ENCODE measurements at regions not wholly inside any gene's neighbourhood (a gene's known extent, or its start where the extent isn't known, plus 50 kb on each side); places are given as distances from the start of the nearest gene placed in this dataset.
"Not testable (repeated sequence)": the region's sequence is repeated elsewhere in the genome, so short reads cannot be mapped to it uniquely, and the experiment has no call there.

DNA sequence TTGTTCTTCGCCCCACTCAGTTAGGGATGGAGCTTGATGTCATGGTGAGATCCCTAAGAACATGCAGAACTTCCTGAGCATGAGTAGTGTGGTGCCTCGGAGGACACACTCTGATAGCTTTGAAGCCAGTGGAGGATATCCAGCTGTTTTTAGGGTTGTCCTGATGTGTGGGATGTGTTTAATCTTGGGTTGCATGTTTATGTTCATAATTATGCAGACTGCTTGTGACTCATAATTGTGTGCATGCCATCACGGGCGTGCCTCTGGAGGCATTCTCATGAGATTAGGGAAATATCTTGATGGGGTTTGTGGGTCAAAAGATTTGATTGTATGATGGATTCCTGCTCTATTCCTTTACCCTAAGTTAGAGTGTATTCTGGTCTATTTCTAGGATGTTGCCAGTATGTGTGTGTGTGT lies 267.4 kb upstream of the PELI2 start:
- peaks cover 31% of the 10 kb centered on the region for H3K4me1 ChIP-seq
- no peak overlapping the region for H3K4me3 ChIP-seq
- H3K27me3 ChIP-seq = no peaks in the 10 kb centered on the region
- TF ChIP-seq, protein P1, sequence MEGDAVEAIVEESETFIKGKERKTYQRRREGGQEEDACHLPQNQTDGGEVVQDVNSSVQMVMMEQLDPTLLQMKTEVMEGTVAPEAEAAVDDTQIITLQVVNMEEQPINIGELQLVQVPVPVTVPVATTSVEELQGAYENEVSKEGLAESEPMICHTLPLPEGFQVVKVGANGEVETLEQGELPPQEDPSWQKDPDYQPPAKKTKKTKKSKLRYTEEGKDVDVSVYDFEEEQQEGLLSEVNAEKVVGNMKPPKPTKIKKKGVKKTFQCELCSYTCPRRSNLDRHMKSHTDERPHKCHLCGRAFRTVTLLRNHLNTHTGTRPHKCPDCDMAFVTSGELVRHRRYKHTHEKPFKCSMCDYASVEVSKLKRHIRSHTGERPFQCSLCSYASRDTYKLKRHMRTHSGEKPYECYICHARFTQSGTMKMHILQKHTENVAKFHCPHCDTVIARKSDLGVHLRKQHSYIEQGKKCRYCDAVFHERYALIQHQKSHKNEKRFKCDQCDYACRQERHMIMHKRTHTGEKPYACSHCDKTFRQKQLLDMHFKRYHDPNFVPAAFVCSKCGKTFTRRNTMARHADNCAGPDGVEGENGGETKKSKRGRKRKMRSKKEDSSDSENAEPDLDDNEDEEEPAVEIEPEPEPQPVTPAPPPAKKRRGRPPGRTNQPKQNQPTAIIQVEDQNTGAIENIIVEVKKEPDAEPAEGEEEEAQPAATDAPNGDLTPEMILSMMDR (IDR thresholded peaks at IDR 0.05) = no peak
- no peak for TF ChIP-seq POLR2AphosphoS5 (IDR thresholded peaks at IDR 0.05)
- no peak for TF ChIP-seq POLR2A (IDR thresholded peaks at IDR 0.05)
- TF ChIP-seq EP300 (IDR thresholded peaks at IDR 0.05) = no peak
- DNase-seq (ENCODE audit: low spot score in 2 of 2) = no peak
- H3K27ac ChIP-seq = no peak overlapping the region
- 38% methylated on average over 4 of the region's 4 CpGs for WGBS
- no peaks in the 10 kb centered on the region for H3K9me3 ChIP-seq
- no peaks in the 10 kb centered on the region for H3K36me3 ChIP-seq

- no peak for DNase-seq (ENCODE audit: low spot score in 2 of 2)
- H3K27me3 ChIP-seq = no peaks in the 10 kb centered on the region
- TF ChIP-seq EP300 (IDR thresholded peaks at IDR 0.05) = no peak
- TF ChIP-seq, protein P1 (IDR thresholded peaks at IDR 0.05) = no peak
- TF ChIP-seq POLR2A (IDR thresholded peaks at IDR 0.05) = no peak
- no peak for TF ChIP-seq POLR2AphosphoS5 (IDR thresholded peaks at IDR 0.05)
- no peaks in the 10 kb centered on the region for H3K36me3 ChIP-seq
- 35% methylated on average over 1 of the region's 2 CpGs for WGBS
- H3K27ac ChIP-seq = no peak overlapping the region
- H3K9me3 ChIP-seq = no peaks in the 10 kb centered on the region
- H3K4me3 ChIP-seq = no peak overlapping the region
- H3K4me1 ChIP-seq = peaks cover 29% of the 10 kb centered on the region
These were observed 266.9 kb upstream of the PELI2 start for GRCh38 chr14:55851301-55851700.

DNA sequence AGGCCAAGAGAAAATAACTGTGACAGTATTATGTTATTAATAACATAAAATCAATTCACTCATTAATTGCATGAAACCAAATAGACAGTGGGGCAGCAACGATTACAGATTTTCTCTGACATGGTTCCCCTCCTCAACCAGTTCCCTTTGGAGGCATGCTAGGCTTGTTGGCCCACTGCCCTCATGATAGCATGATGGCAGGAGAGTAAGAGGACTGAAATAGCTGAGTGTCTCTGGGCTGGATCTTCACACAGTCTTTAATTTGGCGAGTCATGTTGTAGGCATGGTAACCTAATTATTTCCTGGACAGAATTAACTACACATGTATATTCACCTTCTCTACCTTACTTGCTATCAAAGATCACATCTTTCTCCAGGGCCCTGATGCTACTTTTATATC lies 266.2 kb upstream of the PELI2 start:
- no peaks in the 10 kb centered on the region for H3K36me3 ChIP-seq

GRCh38 chr14:55855751-55856150 lies 262.5 kb upstream of the PELI2 start:
- Histone ChIP-seq H3K4me3 (no peak overlapping the region), H3K4me1 (peaks cover 14% of the 10 kb centered on the region), H3K27me3 (no peaks in the 10 kb centered on the region), H3K36me3 (no peaks in the 10 kb centered on the region), H3K9me3 (no peaks in the 10 kb centered on the region), H3K27ac (no peak overlapping the region)
- DNase-seq (ENCODE audit: low spot score in 2 of 2) = no peak
- TF ChIP-seq EP300 (IDR thresholded peaks at IDR 0.05) (no peak), POLR2AphosphoS5 (IDR thresholded peaks at IDR 0.05) (no peak), POLR2A (IDR thresholded peaks at IDR 0.05) (no peak)
- 77% methylated on average over 2 of the region's 2 CpGs for WGBS

More for the DNA sequence above, 266.2 kb upstream of the PELI2 start:
- no peaks in the 10 kb centered on the region for H3K9me3 ChIP-seq
- no peak overlapping the region for H3K4me3 ChIP-seq
- TF ChIP-seq, protein P1 (IDR thresholded peaks at IDR 0.05) = no peak
- no peak for TF ChIP-seq POLR2AphosphoS5 (IDR thresholded peaks at IDR 0.05)
- no peak for TF ChIP-seq EP300 (IDR thresholded peaks at IDR 0.05)
- no peak for TF ChIP-seq POLR2A (IDR thresholded peaks at IDR 0.05)
- WGBS = 57% methylated on average over 2 of the region's 2 CpGs
- no peak overlapping the region for H3K27ac ChIP-seq
- H3K27me3 ChIP-seq = no peaks in the 10 kb centered on the region
- DNase-seq (ENCODE audit: low spot score in 2 of 2) = no peak
- peaks cover 24% of the 10 kb centered on the region for H3K4me1 ChIP-seq

GRCh38 chr14:55858604-55859003 lies 259.6 kb upstream of the PELI2 start:
- WGBS = 96% methylated on average over 2 of the region's 2 CpGs

GRCh38 chr14:55861561-55861960 lies 256.6 kb upstream of the PELI2 start:
- H3K27ac ChIP-seq; DNase-seq (ENCODE audit: low spot score in 2 of 2); H3K27me3 ChIP-seq; H3K36me3 ChIP-seq; H3K4me1 ChIP-seq; H3K4me3 ChIP-seq; H3K9me3 ChIP-seq: not testable (repeated sequence)
- WGBS = 98% methylated on average over 17 of the region's 17 CpGs

More at GRCh38 chr14:55858604-55859003, 259.6 kb upstream of the PELI2 start:
- TF ChIP-seq POLR2A (IDR thresholded peaks at IDR 0.05) = no peak
- no peak overlapping the region for H3K27ac ChIP-seq
- no peaks in the 10 kb centered on the region for H3K9me3 ChIP-seq
- no peaks in the 10 kb centered on the region for H3K4me1 ChIP-seq
- H3K4me3 ChIP-seq = no peak overlapping the region
- H3K27me3 ChIP-seq = no peaks in the 10 kb centered on the region
- no peaks in the 10 kb centered on the region for H3K36me3 ChIP-seq
- no peak for DNase-seq (ENCODE audit: low spot score in 2 of 2)
